ENCODE measurements at regions not wholly inside any gene's neighbourhood (a gene's known extent, or its start where the extent isn't known, plus 50 kb on each side); places are given as distances from the start of the nearest gene placed in this dataset.
A peak's percentile ranks its signal among the peaks of the same experiment; 100 is the strongest.

- H2BK5ac ChIP-seq (ENCODE audit: low read length) = no peak overlapping the region
- DNase-seq (ENCODE audit: low spot score) = no peak
- WGBS, 2 donors (ENCODE audit: extremely low coverage in 2 of 2, insufficient read length in 2 of 2, insufficient replicate concordance in 1 of 2) = no CpG with 5 or more reads among the region's 4 CpGs
- H3K36me3 ChIP-seq (replicated peaks in 1 of 2; ENCODE audit: control insufficient read depth in 2 of 2, insufficient read depth in 2 of 2, low read length in 2 of 2) = no peaks in the 10 kb centered on the region
- no peak overlapping the region for H3K4me2 ChIP-seq (ENCODE audit: insufficient read depth, low read length, poor library complexity, severe bottlenecking)
- H3K4ac ChIP-seq (ENCODE audit: low read length) = no peak overlapping the region
- H2AFZ ChIP-seq (ENCODE audit: low read length) = no peak overlapping the region
- no peak overlapping the region for H2BK12ac ChIP-seq (ENCODE audit: low read length)
- H4K8ac ChIP-seq (ENCODE audit: low read depth, low read length) = no peak overlapping the region
- H2AK5ac ChIP-seq (ENCODE audit: low read depth, low read length) = no peak overlapping the region
- H3K23ac ChIP-seq (ENCODE audit: low read depth, low read length, poor library complexity) = no peak overlapping the region
- H3K4me1 ChIP-seq (ENCODE audit: control insufficient read depth in 2 of 2, insufficient read depth in 1 of 2, low read depth in 1 of 2, low read length in 2 of 2) = peaks cover 0 to 3% of the 10 kb centered on the region in 2 donors
- no peak overlapping the region for H3K18ac ChIP-seq (ENCODE audit: low read length)
- H2BK15ac ChIP-seq (ENCODE audit: low read length) = no peak overlapping the region
- H3K27me3 ChIP-seq (ENCODE audit: control insufficient read depth in 3 of 3, insufficient read depth in 3 of 3, low read depth in 1 of 3, low read length in 3 of 3) = no peaks in the 10 kb centered on the region
- H3K9ac ChIP-seq (ENCODE audit: low read depth, low read length, poor library complexity) = no peak overlapping the region
- H3K4me3 ChIP-seq (ENCODE audit: low read length in 2 of 2) = no peak overlapping the region
- no peaks in the 10 kb centered on the region for H3K79me1 ChIP-seq (ENCODE audit: low read depth, low read length)
- no peak overlapping the region for H3K27ac ChIP-seq (replicated peaks; ENCODE audit: low read length)
- no peak overlapping the region for H3K14ac ChIP-seq (ENCODE audit: low read length)
- H3K9me3 ChIP-seq (replicated peaks in 1 of 2; ENCODE audit: control insufficient read depth in 2 of 2, insufficient read depth in 1 of 2, low read depth in 1 of 2, low read length in 2 of 2) = no peaks in the 10 kb centered on the region
- no peak overlapping the region for H4K91ac ChIP-seq (ENCODE audit: low read depth, low read length, poor library complexity)
- H2BK120ac ChIP-seq (ENCODE audit: low read depth, low read length) = no peak overlapping the region
Measured at GRCh38 chr18:27863780-27864430, 313.0 kb downstream of the CDH2 start.

- no CpG with 5 or more reads among the region's 7 CpGs for WGBS, 2 donors (ENCODE audit: extremely low coverage in 2 of 2, insufficient read length in 2 of 2, insufficient replicate concordance in 1 of 2)
- no peak overlapping the region for H3K9ac ChIP-seq (ENCODE audit: low read depth, low read length, poor library complexity)
Measured at GRCh38 chr18:27862041-27862682, 314.8 kb downstream of the CDH2 start.

GRCh38 chr18:27861539-27861938 is 315.4 kb downstream of the CDH2 start:
- no CpG with 5 or more reads among the region's 9 CpGs for WGBS, 2 donors (ENCODE audit: extremely low coverage in 2 of 2, insufficient read length in 2 of 2, insufficient replicate concordance in 1 of 2)
- H3K79me1 ChIP-seq (ENCODE audit: low read depth, low read length) = no peaks in the 10 kb centered on the region
- H3K27me3 ChIP-seq (ENCODE audit: control insufficient read depth in 3 of 3, insufficient read depth in 3 of 3, low read depth in 1 of 3, low read length in 3 of 3) = no peaks in the 10 kb centered on the region

More at GRCh38 chr18:27862041-27862682, 314.8 kb downstream of the CDH2 start:
- H3K36me3 ChIP-seq (replicated peaks in 1 of 2; ENCODE audit: control insufficient read depth in 2 of 2, insufficient read depth in 2 of 2, low read length in 2 of 2) = no peaks in the 10 kb centered on the region
- H2BK5ac ChIP-seq (ENCODE audit: low read length) = no peak overlapping the region
- H3K27ac ChIP-seq (replicated peaks; ENCODE audit: low read length) = no peak overlapping the region
- H3K4me3 ChIP-seq (ENCODE audit: low read length in 2 of 2) = no peak overlapping the region
- H2BK15ac ChIP-seq (ENCODE audit: low read length) = no peak overlapping the region
- H3K14ac ChIP-seq (ENCODE audit: low read length) = no peak overlapping the region
- peaks cover 0 to 3% of the 10 kb centered on the region in 2 donors for H3K4me1 ChIP-seq (ENCODE audit: control insufficient read depth in 2 of 2, insufficient read depth in 1 of 2, low read depth in 1 of 2, low read length in 2 of 2)
- no peak overlapping the region for H2AFZ ChIP-seq (ENCODE audit: low read length)
- no peak overlapping the region for H3K4me2 ChIP-seq (ENCODE audit: insufficient read depth, low read length, poor library complexity, severe bottlenecking)
- DNase-seq (ENCODE audit: low spot score) = no peak
- no peak overlapping the region for H3K18ac ChIP-seq (ENCODE audit: low read length)
- no peaks in the 10 kb centered on the region for H3K9me3 ChIP-seq (replicated peaks in 1 of 2; ENCODE audit: control insufficient read depth in 2 of 2, insufficient read depth in 1 of 2, low read depth in 1 of 2, low read length in 2 of 2)
- no peak overlapping the region for H3K4ac ChIP-seq (ENCODE audit: low read length)
- no peaks in the 10 kb centered on the region for H3K27me3 ChIP-seq (ENCODE audit: control insufficient read depth in 3 of 3, insufficient read depth in 3 of 3, low read depth in 1 of 3, low read length in 3 of 3)
- no peak overlapping the region for H2BK120ac ChIP-seq (ENCODE audit: low read depth, low read length)
- no peak overlapping the region for H4K91ac ChIP-seq (ENCODE audit: low read depth, low read length, poor library complexity)
- no peak overlapping the region for H2AK5ac ChIP-seq (ENCODE audit: low read depth, low read length)
- no peak overlapping the region for H2BK12ac ChIP-seq (ENCODE audit: low read length)
- no peak overlapping the region for H4K8ac ChIP-seq (ENCODE audit: low read depth, low read length)
- no peak overlapping the region for H3K23ac ChIP-seq (ENCODE audit: low read depth, low read length, poor library complexity)
- H3K79me1 ChIP-seq (ENCODE audit: low read depth, low read length) = no peaks in the 10 kb centered on the region

GRCh38 chr18:27860701-27861107 is 316.2 kb downstream of the CDH2 start:
- no peak for DNase-seq (ENCODE audit: low spot score)
- Histone ChIP-seq H3K4ac (ENCODE audit: low read length) (no peak overlapping the region), H3K4me2 (ENCODE audit: insufficient read depth, low read length, poor library complexity, severe bottlenecking) (no peak overlapping the region), H2BK12ac (ENCODE audit: low read length) (no peak overlapping the region), H3K27me3 (ENCODE audit: control insufficient read depth in 3 of 3, insufficient read depth in 3 of 3, low read depth in 1 of 3, low read length in 3 of 3) (no peaks in the 10 kb centered on the region), H2BK15ac (ENCODE audit: low read length) (no peak overlapping the region), H2BK5ac (ENCODE audit: low read length) (no peak overlapping the region), H3K18ac (ENCODE audit: low read length) (peak overlapping the region; percentile 31), H2AK5ac (ENCODE audit: low read depth, low read length) (no peak overlapping the region), H3K9ac (ENCODE audit: low read depth, low read length, poor library complexity) (no peak overlapping the region), H3K23ac (ENCODE audit: low read depth, low read length, poor library complexity) (no peak overlapping the region), H2BK120ac (ENCODE audit: low read depth, low read length) (no peak overlapping the region), H3K36me3 (replicated peaks in 1 of 2; ENCODE audit: control insufficient read depth in 2 of 2, insufficient read depth in 2 of 2, low read length in 2 of 2) (no peaks in the 10 kb centered on the region), H3K4me3 (ENCODE audit: low read length in 2 of 2) (no peak overlapping the region), H3K4me1 (ENCODE audit: control insufficient read depth in 2 of 2, insufficient read depth in 1 of 2, low read depth in 1 of 2, low read length in 2 of 2) (peaks cover 0 to 3% of the 10 kb centered on the region in 2 donors), H3K14ac (ENCODE audit: low read length) (no peak overlapping the region), H2AFZ (ENCODE audit: low read length) (peak overlapping the region; percentile 57), H3K27ac (replicated peaks; ENCODE audit: low read length) (no peak overlapping the region), H3K9me3 (replicated peaks in 1 of 2; ENCODE audit: control insufficient read depth in 2 of 2, insufficient read depth in 1 of 2, low read depth in 1 of 2, low read length in 2 of 2) (no peaks in the 10 kb centered on the region), H4K8ac (ENCODE audit: low read depth, low read length) (no peak overlapping the region), H3K79me1 (ENCODE audit: low read depth, low read length) (no peaks in the 10 kb centered on the region), H4K91ac (ENCODE audit: low read depth, low read length, poor library complexity) (no peak overlapping the region)
- no CpG with 5 or more reads among the region's 4 CpGs for WGBS, 2 donors (ENCODE audit: extremely low coverage in 2 of 2, insufficient read length in 2 of 2, insufficient replicate concordance in 1 of 2)

More at GRCh38 chr18:27861539-27861938, 315.4 kb downstream of the CDH2 start:
- Histone ChIP-seq H2BK15ac (ENCODE audit: low read length) (no peak overlapping the region), H3K9ac (ENCODE audit: low read depth, low read length, poor library complexity) (no peak overlapping the region), H2BK12ac (ENCODE audit: low read length) (no peak overlapping the region), H4K8ac (ENCODE audit: low read depth, low read length) (no peak overlapping the region), H3K4me2 (ENCODE audit: insufficient read depth, low read length, poor library complexity, severe bottlenecking) (no peak overlapping the region), H2AFZ (ENCODE audit: low read length) (no peak overlapping the region), H4K91ac (ENCODE audit: low read depth, low read length, poor library complexity) (no peak overlapping the region), H3K36me3 (replicated peaks in 1 of 2; ENCODE audit: control insufficient read depth in 2 of 2, insufficient read depth in 2 of 2, low read length in 2 of 2) (no peaks in the 10 kb centered on the region), H2BK5ac (ENCODE audit: low read length) (no peak overlapping the region), H3K23ac (ENCODE audit: low read depth, low read length, poor library complexity) (no peak overlapping the region), H3K14ac (ENCODE audit: low read length) (no peak overlapping the region), H3K4me1 (ENCODE audit: control insufficient read depth in 2 of 2, insufficient read depth in 1 of 2, low read depth in 1 of 2, low read length in 2 of 2) (peaks cover 0 to 3% of the 10 kb centered on the region in 2 donors), H2BK120ac (ENCODE audit: low read depth, low read length) (no peak overlapping the region), H3K9me3 (replicated peaks in 1 of 2; ENCODE audit: control insufficient read depth in 2 of 2, insufficient read depth in 1 of 2, low read depth in 1 of 2, low read length in 2 of 2) (no peaks in the 10 kb centered on the region), H3K4ac (ENCODE audit: low read length) (no peak overlapping the region), H2AK5ac (ENCODE audit: low read depth, low read length) (no peak overlapping the region), H3K27ac (replicated peaks; ENCODE audit: low read length) (no peak overlapping the region), H3K4me3 (ENCODE audit: low read length in 2 of 2) (no peak overlapping the region), H3K18ac (ENCODE audit: low read length) (no peak overlapping the region)
- DNase-seq (ENCODE audit: low spot score) = no peak

Measured in neuronal stem cell (in vitro differentiated cells).